Hepatocyte (in vitro differentiated cells): ENCODE measurements at regions not wholly inside any gene's neighbourhood (a gene's known extent, or its start where the extent isn't known, plus 50 kb on each side); places are given as distances from the start of the nearest gene placed in this dataset.

ENCODE experiments used
- EZH2 ChIP-seq: fragments of 200-600 bp; sonication (generic); IDR thresholded peaks from 2 replicates; pipeline ENCODE4 v1.6.1; 2016; ENCODE audit warnings: antibody characterized with exemption, mild to moderate bottlenecking, borderline replicate concordance
- TF ChIP-seq, protein P1 (sequence below): fragments of 200-600 bp; sonication (generic); IDR thresholded peaks from 2 replicates; pipeline ENCODE4 v1.5.1; 2016; ENCODE audit warnings: antibody characterized with exemption, mild to moderate bottlenecking; ENCODE audit not compliant: poor library complexity

- TF ChIP-seq, protein P1, sequence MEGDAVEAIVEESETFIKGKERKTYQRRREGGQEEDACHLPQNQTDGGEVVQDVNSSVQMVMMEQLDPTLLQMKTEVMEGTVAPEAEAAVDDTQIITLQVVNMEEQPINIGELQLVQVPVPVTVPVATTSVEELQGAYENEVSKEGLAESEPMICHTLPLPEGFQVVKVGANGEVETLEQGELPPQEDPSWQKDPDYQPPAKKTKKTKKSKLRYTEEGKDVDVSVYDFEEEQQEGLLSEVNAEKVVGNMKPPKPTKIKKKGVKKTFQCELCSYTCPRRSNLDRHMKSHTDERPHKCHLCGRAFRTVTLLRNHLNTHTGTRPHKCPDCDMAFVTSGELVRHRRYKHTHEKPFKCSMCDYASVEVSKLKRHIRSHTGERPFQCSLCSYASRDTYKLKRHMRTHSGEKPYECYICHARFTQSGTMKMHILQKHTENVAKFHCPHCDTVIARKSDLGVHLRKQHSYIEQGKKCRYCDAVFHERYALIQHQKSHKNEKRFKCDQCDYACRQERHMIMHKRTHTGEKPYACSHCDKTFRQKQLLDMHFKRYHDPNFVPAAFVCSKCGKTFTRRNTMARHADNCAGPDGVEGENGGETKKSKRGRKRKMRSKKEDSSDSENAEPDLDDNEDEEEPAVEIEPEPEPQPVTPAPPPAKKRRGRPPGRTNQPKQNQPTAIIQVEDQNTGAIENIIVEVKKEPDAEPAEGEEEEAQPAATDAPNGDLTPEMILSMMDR: no peak
- no peak for TF ChIP-seq EZH2
These were observed 647.2 kb upstream of the UBE2E2 start for GRCh38 chr3:22555753-22556435.
